BJ (cell line): ENCODE measurements at regions not wholly inside any gene's neighbourhood (a gene's known extent, or its start where the extent isn't known, plus 50 kb on each side); places are given as distances from the start of the nearest gene placed in this dataset.

Experiments
- CTCF ChIA-PET: fragments of 350-600 bp; formaldehyde crosslinking; extraction: SDS; loops from one replicate; lab custom pipeline; 2021; ENCODE audit warnings: antibody characterized with exemption, inconsistent platforms; lab: Yijun Ruan, JAX
- POLR2A ChIA-PET: fragments of 300-600 bp; sonication (Branson Sonifier 250); formaldehyde crosslinking; extraction: SDS; loops from one replicate; lab custom pipeline; 2021; ENCODE audit warnings: antibody characterized with exemption; lab: Charles Lee
- DNase-seq: peaks from one replicate; pipeline ENCODE4 v3.0.0-alpha.2; 2011; ENCODE audit warnings: low read depth
- H3K27me3 ChIP-seq: 2 replicates; pipeline ENCODE4 v1.6.0; 2011; ENCODE audit warnings: low read length; ENCODE audit not compliant: control insufficient read depth, insufficient read depth
- H3K36me3 ChIP-seq: 2 replicates; pipeline ENCODE4 v1.5.1; 2011; ENCODE audit warnings: low read length; ENCODE audit not compliant: control insufficient read depth, insufficient read depth
- H3K4me3 ChIP-seq: 2 replicates; pipeline ENCODE4 v1.5.1; 2011; ENCODE audit warnings: low read depth, mild to moderate bottlenecking, control low read depth, low read length
- CTCF ChIP-seq: IDR thresholded peaks from 2 replicates; pipeline ENCODE4 v1.5.1; 2011; ENCODE audit warnings: low read depth, mild to moderate bottlenecking, control low read depth, inconsistent platforms, low read length, moderate library complexity; ENCODE audit not compliant: insufficient read depth

GRCh38 chr9:107548298-107549142 is 59.0 kb upstream of the KLF4 start:
- H3K27me3 ChIP-seq, result no peaks in the 10 kb centered on the region
- ChIA-PET POLR2A (no interaction called here), CTCF (no interaction called here)
- H3K36me3 ChIP-seq, result no peaks in the 10 kb centered on the region
- no peak overlapping the region for H3K4me3 ChIP-seq
- peak; percentile 78 for DNase-seq
- TF ChIP-seq CTCF, result no peak

- ChIA-PET POLR2A (no interaction called here), CTCF (interaction anchor here (1.3 kb wide), 1 partner anchor 9 kb away, joined by 4 read pairs; no protein-coding TSS in a partner anchor)
- TF ChIP-seq CTCF, result no peak
- Histone ChIP-seq H3K36me3 (no peaks in the 10 kb centered on the region), H3K4me3 (no peak overlapping the region), H3K27me3 (no peaks in the 10 kb centered on the region)
- DNase-seq, result no peak
Measured at GRCh38 chr9:107547772-107548297, 58.3 kb upstream of the KLF4 start.

GRCh38 chr9:107547303-107547702 is 57.7 kb upstream of the KLF4 start:
- H3K27me3 ChIP-seq, result no peaks in the 10 kb centered on the region
- POLR2A ChIA-PET, result no interaction called here
- CTCF ChIA-PET, result interaction anchor here (1.3 kb wide), 1 partner anchor 9 kb away, joined by 4 read pairs; no protein-coding TSS in a partner anchor

GRCh38 chr9:107546859-107547258 is 57.3 kb upstream of the KLF4 start:
- no peak for DNase-seq
- Histone ChIP-seq H3K27me3 (no peaks in the 10 kb centered on the region), H3K36me3 (no peaks in the 10 kb centered on the region), H3K4me3 (no peak overlapping the region)
- POLR2A ChIA-PET, result no interaction called here
- CTCF ChIA-PET, result interaction anchor here (1.3 kb wide), 1 partner anchor 8 kb away, joined by 4 read pairs; no protein-coding TSS in a partner anchor
- no peak for TF ChIP-seq CTCF

More at GRCh38 chr9:107547303-107547702, 57.7 kb upstream of the KLF4 start:
- H3K4me3 ChIP-seq, result no peak overlapping the region
- no peak for TF ChIP-seq CTCF
- no peaks in the 10 kb centered on the region for H3K36me3 ChIP-seq
- DNase-seq, result no peak

GRCh38 chr9:107545036-107545435 is 55.5 kb upstream of the KLF4 start:
- H3K4me3 ChIP-seq, result no peak overlapping the region
- H3K27me3 ChIP-seq, result no peaks in the 10 kb centered on the region
- no peak for DNase-seq
- ChIA-PET CTCF (interaction anchor here (1.3 kb wide), 1 partner anchor 19 kb away, joined by 3 read pairs; no protein-coding TSS in a partner anchor), POLR2A (no interaction called here)
- H3K36me3 ChIP-seq, result no peaks in the 10 kb centered on the region
- TF ChIP-seq CTCF, result no peak
